Superior temporal gyrus (tissue), 1 donor: ENCODE measurements at regions not wholly inside any gene's neighbourhood (a gene's known extent, or its start where the extent isn't known, plus 50 kb on each side); places are given as distances from the start of the nearest gene placed in this dataset.

Source experiments
- DNase-seq: peaks from one replicate; pipeline ENCODE4 v3.0.0-alpha.2; 2016; ENCODE audit errors: extremely low spot score

GRCh38 chr6:99219788-99220187 is 129.7 kb downstream of the FAXC start:
- DNase-seq, result no peak

DNA sequence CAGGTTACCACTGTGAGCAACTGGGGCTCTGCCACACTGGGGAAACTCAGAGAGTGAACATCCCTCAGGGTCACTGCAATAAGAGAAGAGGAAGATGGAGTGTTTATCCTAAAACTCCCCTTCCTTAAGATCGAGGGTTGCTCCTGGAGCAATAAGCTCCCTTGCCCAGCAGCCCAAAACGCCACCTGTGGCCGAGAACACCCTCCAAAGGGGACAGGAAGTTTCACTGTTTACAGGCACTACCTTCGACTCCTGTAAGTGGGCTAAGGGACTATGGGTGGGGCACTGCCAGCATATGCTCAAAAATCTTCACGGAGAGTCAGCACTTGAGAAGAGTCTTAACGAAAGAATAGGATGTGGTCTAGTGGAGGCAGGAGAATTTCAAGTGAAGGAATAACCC is 132.5 kb downstream of the FAXC start:
- DNase-seq, result no peak

DNA sequence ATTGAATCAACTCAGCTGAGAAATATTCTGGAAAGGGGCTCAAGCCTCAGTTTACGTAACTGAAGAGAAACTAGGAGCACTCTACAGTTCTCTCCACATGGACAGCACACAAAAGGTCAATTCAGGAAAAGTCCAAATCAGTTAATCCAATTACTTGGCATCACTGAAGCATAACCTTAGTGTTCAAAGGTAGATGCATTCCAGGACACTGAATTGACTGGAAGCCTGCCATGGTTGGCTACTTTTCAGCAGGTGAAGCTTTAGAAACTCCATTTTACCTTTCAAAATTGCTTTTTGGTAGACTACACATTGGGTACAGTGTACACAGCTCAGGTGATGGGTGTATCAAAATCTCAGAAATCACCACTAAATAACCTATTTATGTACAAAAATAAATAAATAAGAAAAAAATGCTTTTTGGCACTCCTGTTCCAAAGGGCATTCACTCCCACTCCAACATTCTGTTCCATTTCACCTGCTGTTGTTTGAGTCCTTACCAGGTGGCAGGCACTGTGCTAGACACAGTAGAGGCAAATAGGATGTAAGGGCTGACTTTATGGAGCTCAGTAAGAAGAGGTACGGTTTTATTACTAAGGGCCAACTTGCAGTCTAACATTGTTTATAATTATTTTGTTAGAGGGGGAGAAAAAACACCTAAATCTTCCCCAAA is 153.4 kb downstream of the FAXC start:
- no peak for DNase-seq

DNA sequence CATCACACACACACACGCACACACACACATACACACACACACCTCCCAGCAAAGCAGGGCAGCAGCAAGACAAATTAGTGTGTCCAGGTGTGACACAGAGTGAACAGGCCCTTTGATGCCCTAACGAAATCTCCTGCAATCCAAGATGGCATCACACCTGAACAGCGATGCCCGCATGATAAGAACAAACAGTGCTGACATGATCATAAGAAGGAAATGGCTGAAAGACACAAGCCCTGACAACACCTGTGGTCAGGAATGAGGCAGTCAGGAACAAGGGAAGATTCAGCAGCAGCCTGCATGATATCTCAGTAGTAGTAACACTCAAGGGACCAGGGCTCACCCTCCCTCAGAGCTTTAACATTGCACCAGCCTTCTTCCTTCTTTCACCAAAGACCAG is 156.9 kb downstream of the FAXC start:
- DNase-seq, result no peak

DNA sequence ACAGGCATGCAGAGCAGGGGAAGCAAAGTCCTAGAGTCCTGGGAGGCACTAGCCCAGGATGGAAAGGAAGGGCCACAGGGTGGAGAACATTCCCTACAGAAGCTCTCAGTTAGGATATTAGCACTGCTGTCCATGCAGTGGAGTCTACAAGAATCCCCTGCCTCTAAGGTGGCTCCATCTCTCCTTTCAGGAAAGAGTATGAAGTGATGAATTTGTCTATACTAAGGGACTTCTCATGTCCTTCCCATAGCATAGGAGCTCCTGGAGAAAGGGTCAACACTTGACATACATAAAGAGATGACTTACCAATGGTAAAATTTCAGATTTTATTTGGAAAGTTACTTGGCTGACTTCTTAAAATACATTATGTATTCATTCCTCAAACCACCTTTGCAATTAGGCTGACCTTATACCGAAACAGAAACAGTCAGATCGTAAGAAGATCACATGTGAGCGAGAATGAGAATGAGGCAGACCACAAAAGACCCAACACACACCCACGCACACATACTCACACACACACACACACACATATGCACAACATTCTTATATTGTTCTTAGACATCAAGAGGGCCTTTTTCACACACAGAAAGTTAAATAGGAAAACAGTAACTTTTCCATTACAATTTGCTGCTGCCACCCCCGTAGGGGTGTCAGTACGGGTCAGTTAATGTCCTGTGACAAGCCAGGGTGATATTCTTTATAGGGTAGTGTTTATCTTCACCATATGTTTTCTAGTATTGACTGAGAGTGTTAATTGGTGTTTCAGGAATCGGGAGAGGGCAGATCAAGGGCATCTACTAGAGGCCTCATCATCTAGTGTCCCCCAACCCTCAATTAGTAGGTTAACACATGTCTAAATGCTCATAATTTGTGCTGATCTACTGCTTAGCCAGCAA is 159.4 kb downstream of the FAXC start:
- DNase-seq, result no peak

DNA sequence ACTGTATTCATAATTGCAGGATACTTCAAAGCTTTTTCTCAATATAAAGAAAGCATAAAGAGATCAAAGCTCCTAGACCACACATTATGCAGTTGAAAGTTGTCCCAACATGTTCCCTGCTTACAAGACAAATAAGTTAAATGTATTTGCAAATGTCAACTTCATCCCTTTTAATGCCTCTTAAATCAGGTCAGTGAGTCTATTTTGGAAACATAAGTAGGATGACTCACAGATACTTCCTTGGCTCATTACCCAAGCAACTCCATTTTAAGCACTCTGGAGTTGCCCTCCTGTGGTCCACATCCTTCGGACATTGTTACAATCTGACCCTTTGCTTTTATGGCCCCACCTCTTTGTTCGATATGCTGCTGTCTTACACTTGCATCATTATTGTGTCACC is 162.0 kb downstream of the FAXC start:
- DNase-seq, result no peak

DNA sequence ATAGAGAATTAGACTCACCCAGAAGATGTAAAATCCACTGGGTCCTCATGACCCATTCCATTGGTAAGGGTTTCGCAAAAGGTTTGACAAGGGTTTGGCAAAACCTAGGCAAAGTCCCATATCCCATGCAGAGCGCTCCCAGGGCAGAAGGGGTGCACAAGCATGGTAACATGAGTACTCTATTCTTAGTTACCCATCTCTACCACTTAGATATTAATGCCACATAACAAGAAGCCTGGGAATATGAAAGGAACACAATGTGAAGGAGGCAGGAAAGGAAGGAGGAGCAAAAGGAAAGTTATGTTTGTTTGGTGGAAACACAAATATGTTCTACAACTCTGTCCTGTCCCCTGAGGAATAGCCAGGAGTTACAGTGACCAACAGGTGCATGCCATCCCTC is 163.1 kb downstream of the FAXC start:
- DNase-seq, result no peak

DNA sequence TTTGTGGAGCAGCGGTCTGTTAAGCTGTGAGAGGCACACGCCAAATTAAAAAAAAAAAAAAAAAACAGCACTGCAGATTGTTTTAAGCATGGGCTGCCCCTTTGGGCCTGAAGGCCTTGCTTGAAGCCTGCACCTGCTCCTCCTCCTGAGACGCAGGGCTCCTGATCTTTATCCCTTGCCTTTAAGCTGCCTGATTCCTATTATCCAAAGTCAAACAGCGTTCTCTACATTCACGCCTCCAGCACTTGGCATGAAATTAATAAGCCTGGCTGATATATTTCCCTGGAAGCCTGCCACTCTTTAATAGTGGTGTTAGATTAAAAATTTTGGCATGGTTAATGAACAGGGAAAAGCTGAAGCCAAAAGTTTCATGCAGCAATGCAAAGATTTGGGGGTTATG is 163.9 kb downstream of the FAXC start:
- no peak for DNase-seq

DNA sequence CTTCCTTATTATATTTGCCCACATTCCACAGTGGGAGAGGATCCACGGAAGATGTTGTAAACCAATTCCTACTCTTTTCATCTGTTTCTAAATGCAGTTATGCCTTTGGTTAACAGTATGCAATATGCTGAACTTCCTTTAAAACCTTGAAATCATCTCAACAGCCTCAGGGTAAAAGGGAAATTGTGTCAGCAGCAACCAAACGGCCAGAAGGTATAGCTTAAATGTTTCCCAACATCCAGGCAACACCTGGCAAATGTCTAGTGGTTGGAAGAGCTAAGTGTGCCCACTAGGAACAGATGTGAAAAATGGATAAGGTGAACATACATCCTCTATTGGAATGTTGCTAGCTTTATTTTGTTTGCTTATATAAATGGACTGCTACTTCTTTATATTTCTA is 164.8 kb downstream of the FAXC start:
- no peak for DNase-seq

DNA sequence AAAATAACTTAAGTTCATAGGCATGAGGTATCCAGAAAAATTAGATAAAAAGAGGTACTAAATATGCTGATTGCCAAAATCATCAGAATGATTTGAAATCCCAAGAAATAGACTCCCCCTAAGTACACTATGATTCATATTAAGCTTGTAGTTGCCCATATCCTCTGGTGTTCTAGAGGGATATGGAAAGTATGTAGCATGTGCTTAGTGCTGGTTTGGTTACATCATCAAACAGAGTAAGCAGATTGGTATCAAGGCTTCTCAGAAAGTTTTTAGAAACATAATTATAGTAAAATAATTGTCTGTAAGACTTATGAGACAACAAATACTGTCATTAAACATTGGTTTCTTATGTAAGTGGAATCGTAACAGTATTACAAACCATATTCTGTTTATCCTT is 166.4 kb downstream of the FAXC start:
- DNase-seq, result no peak

DNA sequence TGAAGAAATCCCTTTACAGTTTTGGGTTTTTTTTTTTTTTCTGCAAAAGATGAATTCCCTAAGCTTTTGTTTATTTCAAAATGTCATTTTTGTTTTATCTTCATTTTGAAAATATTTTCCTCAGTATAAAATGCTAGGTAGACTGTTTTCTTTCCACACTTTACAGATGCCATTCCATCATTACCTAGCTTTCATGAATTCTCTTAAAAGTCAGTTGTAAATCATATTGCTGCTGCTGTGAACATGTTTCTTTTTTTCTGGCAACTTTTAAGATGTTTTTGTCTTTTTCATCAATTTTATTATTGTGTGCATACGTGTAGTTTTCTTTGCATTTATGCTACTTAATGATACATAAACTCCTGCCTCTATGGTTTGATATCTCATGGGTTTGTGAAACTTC is 168.3 kb downstream of the FAXC start:
- DNase-seq, result no peak

DNA sequence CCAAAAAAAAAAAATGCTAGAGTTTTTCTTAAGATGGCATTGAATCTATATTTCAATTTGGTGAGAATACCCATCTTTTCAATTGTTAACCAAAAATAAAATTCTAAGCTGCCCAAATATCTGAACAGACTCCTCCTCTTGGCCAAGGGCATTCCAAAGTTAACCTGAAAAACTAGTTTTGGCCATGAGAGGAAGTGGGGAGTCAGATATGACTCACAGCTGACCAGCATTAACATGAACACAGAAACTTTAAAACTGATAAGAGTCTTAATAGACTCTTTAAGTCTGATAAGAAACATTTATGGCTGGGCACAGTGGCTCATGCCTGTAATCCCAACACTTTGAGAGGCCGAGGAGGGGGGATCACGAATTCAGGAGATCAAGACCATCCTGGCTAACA is 171.3 kb downstream of the FAXC start:
- no peak for DNase-seq

- DNase-seq, result no peak
Observed at GRCh38 chr6:99177736-99178135, 171.7 kb downstream of the FAXC start.

- DNase-seq, result no peak
Observed at GRCh38 chr6:99165838-99166237, 183.6 kb downstream of the FAXC start.

DNA sequence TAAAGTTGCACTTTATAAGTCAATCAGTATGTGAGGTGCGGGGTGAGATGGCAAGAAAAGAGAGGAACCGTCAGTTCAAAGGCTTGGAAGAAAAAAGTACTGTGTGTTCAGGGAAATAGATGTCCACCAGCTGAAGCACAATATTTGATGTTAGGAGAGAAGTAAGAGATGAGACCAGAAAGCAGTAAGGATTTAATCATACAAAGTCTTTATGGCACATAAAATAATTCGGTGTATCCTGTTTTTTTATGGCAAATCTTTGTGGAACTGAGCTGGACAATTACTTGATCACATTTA is 197.2 kb downstream of the FAXC start:
- no peak for DNase-seq

GRCh38 chr6:99151634-99152346 is 197.7 kb downstream of the FAXC start:
- no peak for DNase-seq

DNA sequence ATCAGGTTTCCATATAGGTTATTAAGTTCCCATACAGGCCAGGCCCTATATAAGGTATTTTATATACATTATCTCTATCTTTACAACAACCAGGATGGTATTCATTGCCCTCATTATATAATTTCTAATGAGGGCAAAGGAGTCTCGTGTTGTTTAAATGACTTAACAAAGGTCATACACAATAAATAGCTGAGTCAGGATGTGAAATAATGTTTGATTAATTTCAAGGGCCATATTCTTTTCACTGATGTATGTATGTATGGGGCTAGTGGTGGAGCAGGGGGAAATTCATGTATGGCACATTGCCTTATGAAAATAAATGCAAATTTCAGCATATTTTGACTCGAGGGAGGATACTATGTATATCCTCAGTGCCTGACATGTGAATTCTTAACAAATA is 200.7 kb downstream of the FAXC start:
- no peak for DNase-seq

- no peak for DNase-seq
Observed at GRCh38 chr6:99148111-99148510, 200.4 kb upstream of the FBXL4 start.

DNA sequence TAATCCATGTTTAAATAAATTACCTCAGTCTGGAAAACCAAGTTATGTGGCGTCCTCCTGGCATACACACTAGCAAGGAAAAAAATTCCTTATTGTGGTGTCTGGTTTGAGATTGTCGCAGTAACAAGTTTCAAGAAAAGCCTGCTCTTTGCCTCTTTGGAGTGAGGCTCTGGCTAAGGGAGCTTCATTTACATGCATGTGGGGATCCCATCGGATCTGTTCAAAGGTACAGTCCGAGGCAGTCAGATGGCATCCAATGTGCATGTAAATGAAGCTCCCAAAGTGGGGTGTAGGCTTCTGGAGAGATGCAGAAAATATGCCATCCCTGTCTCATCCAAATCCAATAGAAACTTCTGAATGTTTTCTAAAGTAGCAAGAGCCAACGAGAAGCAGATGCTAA is 199.5 kb upstream of the FBXL4 start:
- DNase-seq, result no peak

DNA sequence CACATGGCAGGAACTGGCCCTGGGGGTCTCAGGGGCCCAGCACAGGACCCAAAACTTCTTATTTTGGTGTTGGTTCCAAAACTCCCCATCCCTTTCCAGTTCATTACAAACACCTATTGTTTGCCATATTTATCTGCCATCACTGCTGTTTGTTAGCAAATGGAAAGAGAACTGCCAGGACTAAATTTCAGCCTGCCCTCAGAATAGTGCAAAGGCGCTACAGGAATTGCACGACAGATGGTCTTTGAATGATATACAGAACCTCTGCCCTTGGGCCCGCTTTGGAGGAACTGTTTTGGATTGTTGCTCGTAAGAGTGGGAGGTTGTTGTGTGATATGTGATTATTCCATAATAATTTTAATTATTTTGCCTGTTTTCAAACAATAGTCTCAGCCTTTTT is 199.0 kb upstream of the FBXL4 start:
- DNase-seq, result no peak

GRCh38 chr6:99145738-99146137 is 198.0 kb upstream of the FBXL4 start:
- no peak for DNase-seq

DNA sequence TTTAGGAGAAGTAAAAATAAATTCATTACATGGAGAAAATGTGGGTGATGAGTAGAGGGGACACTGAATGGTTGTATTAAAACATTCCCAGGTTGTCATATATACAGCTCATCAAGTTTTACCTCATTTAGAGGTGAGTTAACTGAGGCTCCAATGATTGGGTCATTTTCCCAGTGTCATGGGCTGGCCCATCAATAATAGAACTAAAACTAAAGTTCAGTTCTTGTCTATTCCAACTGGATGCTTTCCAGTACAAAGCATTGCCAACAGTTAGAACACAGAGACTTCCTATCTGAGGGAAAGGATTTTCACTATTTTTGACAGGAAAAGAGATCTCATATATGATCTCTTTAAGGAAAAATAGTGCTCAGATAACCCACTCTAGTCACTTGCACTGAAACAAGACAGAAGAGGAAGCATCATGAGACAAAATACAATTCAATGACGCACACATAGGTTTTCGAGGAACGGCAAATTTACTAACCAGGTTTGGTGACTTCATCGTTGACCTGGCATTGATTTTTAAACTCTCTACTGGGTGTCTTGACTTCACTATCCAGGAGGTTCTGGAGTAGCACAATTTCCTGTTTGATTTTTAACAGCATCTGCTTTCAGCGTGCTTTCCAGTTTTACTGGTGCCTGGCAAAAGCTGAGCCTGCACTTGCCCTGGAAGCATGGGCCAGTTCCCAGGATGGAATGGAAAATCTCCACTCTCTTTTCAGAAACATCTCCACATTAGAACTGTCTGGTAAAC is 195.5 kb upstream of the FBXL4 start:
- no peak for DNase-seq
